GM12878 (cell line): ENCODE measurements at regions not wholly inside any gene's neighbourhood (a gene's known extent, or its start where the extent isn't known, plus 50 kb on each side); places are given as distances from the start of the nearest gene placed in this dataset.

Experiments
- ATAC-seq: fragments of 200-7000 bp; cut with Tn5 transposase; 3 replicates; pipeline ENCODE4 v1.9.1; 2020; ENCODE audit warnings: mild to moderate bottlenecking, moderate library complexity
- BruUV-seq: library from RNA; stranded (reverse); fragments of 400-500 nt; replicated peaks from 2 replicates; lab custom pipeline; 2021; lab: Mats Ljungman, UMichigan
- CTCF ChIA-PET: fragments of 300-600 bp; sonication (Branson Sonifier 250); formaldehyde crosslinking; extraction: SDS; loops from one replicate; lab custom pipeline; 2021; ENCODE audit warnings: inconsistent platforms; lab: Yijun Ruan, JAX
- POLR2A ChIA-PET: fragments of 350-600 bp; formaldehyde crosslinking; extraction: SDS; loops from one replicate; lab custom pipeline; 2021; ENCODE audit warnings: inconsistent platforms; lab: Charles Lee
- RAD21 ChIA-PET: fragments of 300-600 bp; sonication (Branson Sonifier 250); formaldehyde crosslinking; loops from one replicate; lab custom pipeline; 2023; ENCODE audit warnings: antibody characterized with exemption; ENCODE audit not compliant: unreplicated experiment; lab: Charles Lee
- SMC1A ChIA-PET: fragments of 300-600 bp; sonication (Branson Sonifier 250); formaldehyde crosslinking; loops from one replicate; lab custom pipeline; 2023; ENCODE audit not compliant: unreplicated experiment, uncharacterized antibody; lab: Charles Lee
- DNase-seq: peaks from one replicate; pipeline ENCODE4 v3.0.0-alpha.2; 2011; ENCODE audit warnings: low read depth, low spot score
- FAIRE-seq: peaks from 3 replicates; lab custom pipeline; 2011; peaks lifted over from hg19 to GRCh38; lab: Jason Lieb, UNC
- H2AFZ ChIP-seq: 2 replicates; pipeline ENCODE4 v1.6.0; 2011; ENCODE audit warnings: low read depth, low read length, control low read depth; ENCODE audit not compliant: control insufficient read depth
- H3K27ac ChIP-seq: 2 replicates; pipeline ENCODE4 v1.5.1; 2011; ENCODE audit warnings: control low read depth; ENCODE audit not compliant: control insufficient read depth, insufficient read depth
- H3K27me3 ChIP-seq, 2 experiments: replicated peaks in 1 of 2; 2 replicates each; pipeline versions ENCODE4 v1.6.0 to v1.6.1; 2011; ENCODE audit warnings: low read length in 1 of 2; ENCODE audit not compliant: control insufficient read depth in 2 of 2, insufficient read depth in 2 of 2
- H3K36me3 ChIP-seq, 2 experiments: 2 replicates each; pipeline ENCODE4 v1.5.1; 2011; ENCODE audit warnings: low read length in 1 of 2; ENCODE audit not compliant: control insufficient read depth in 2 of 2, insufficient read depth in 2 of 2
- H3K4me1 ChIP-seq: 2 replicates; pipeline ENCODE4 v1.6.1; 2011; ENCODE audit warnings: mild to moderate bottlenecking, low read length, moderate library complexity, mixed read lengths; ENCODE audit not compliant: control insufficient read depth, insufficient read depth
- H3K4me2 ChIP-seq: 2 replicates; pipeline ENCODE4 v1.6.0; 2011; ENCODE audit warnings: control low read depth; ENCODE audit not compliant: control insufficient read depth, insufficient read depth
- H3K4me3 ChIP-seq: fragments of 200-600 bp; sonication (generic); 2 replicates; pipeline ENCODE4 v1.5.1; 2016
- H3K79me2 ChIP-seq: 2 replicates; pipeline ENCODE4 v1.6.0; 2011; ENCODE audit warnings: low read length; ENCODE audit not compliant: control insufficient read depth, insufficient read depth
- H3K9ac ChIP-seq: 2 replicates; pipeline ENCODE4 v1.8.0; 2011; ENCODE audit warnings: low read length, control low read depth, mixed read lengths; ENCODE audit not compliant: control insufficient read depth, insufficient read depth
- H3K9me3 ChIP-seq: replicated peaks from 3 replicates; pipeline ENCODE4 v1.5.1; 2011; ENCODE audit warnings: mild to moderate bottlenecking, low read length; ENCODE audit not compliant: control insufficient read depth, insufficient read depth
- H4K20me1 ChIP-seq: 2 replicates; pipeline ENCODE4 v1.6.0; 2011; ENCODE audit not compliant: control insufficient read depth, insufficient read depth
- BRCA1 ChIP-seq: IDR thresholded peaks from 2 replicates; pipeline ENCODE4 v1.6.1; 2011; ENCODE audit warnings: low read depth, low read length, improper control_type of control experiment
- E4F1 ChIP-seq: fragments of 450-650 bp; IDR thresholded peaks from 2 replicates; pipeline ENCODE4 v1.6.1; 2018; ENCODE audit warnings: borderline replicate concordance, mild to moderate bottlenecking; ENCODE audit not compliant: partially characterized antibody
- FOXK2 ChIP-seq: fragments of 450-650 bp; IDR thresholded peaks from 2 replicates; pipeline ENCODE4 v1.6.1; 2017; ENCODE audit warnings: mild to moderate bottlenecking, moderate library complexity
- MEF2B ChIP-seq: fragments of 450-650 bp; IDR thresholded peaks from 2 replicates; pipeline ENCODE4 v1.6.1; 2018; ENCODE audit warnings: mild to moderate bottlenecking, moderate library complexity; ENCODE audit not compliant: partially characterized antibody, poor library complexity, severe bottlenecking
- MXI1 ChIP-seq: fragments of 150-350 bp; IDR thresholded peaks from 2 replicates; pipeline ENCODE4 v1.6.1; 2011; ENCODE audit warnings: low read depth, mild to moderate bottlenecking, inconsistent platforms, low read length, improper control_type of control experiment
- NFYA ChIP-seq: IDR thresholded peaks from 2 replicates; pipeline ENCODE4 v1.6.1; 2011; ENCODE audit warnings: low read depth, mild to moderate bottlenecking, low read length, improper control_type of control experiment, borderline replicate concordance
- NR2C1 ChIP-seq: fragments of 450-650 bp; IDR thresholded peaks from 2 replicates; pipeline ENCODE4 v1.6.1; 2017; ENCODE audit warnings: antibody characterized with exemption, mild to moderate bottlenecking, moderate library complexity
- RAD51 ChIP-seq: fragments of 450-650 bp; IDR thresholded peaks from 2 replicates; pipeline ENCODE4 v1.6.1; 2016; ENCODE audit warnings: moderate library complexity, mild to moderate bottlenecking, inconsistent platforms
- RCOR1 ChIP-seq: conservative IDR thresholded peaks from 2 replicates; pipeline ENCODE4 v1.6.1; 2012; ENCODE audit warnings: low read depth, low read length, improper control_type of control experiment
- RELA ChIP-seq: fragments of 450-650 bp; IDR thresholded peaks from 2 replicates; pipeline ENCODE4 v1.8.0; 2014; ENCODE audit warnings: borderline replicate concordance; ENCODE audit not compliant: partially characterized antibody
- SIN3A ChIP-seq: IDR thresholded peaks from 2 replicates; pipeline ENCODE4 v1.6.1; 2012; ENCODE audit warnings: low read depth, low read length, improper control_type of control experiment
- SUZ12 ChIP-seq: fragments of 200-600 bp; sonication (generic); IDR thresholded peaks from one replicate; pipeline ENCODE4 v1.6.1; 2018; ENCODE audit warnings: antibody characterized with exemption, mild to moderate bottlenecking; ENCODE audit not compliant: unreplicated experiment
- TCF7 ChIP-seq: IDR thresholded peaks from 2 replicates; pipeline ENCODE4 v1.6.1; 2014; ENCODE audit warnings: antibody characterized with exemption, borderline replicate concordance
- YY1 ChIP-seq: IDR thresholded peaks from 2 replicates; pipeline ENCODE4 v1.6.1; 2011; ENCODE audit warnings: low read depth, mild to moderate bottlenecking, low read length
- ZNF622 ChIP-seq: fragments of 450-650 bp; IDR thresholded peaks from 2 replicates; pipeline ENCODE4 v1.6.1; 2017; ENCODE audit warnings: mild to moderate bottlenecking, inconsistent platforms
- in situ Hi-C: fragments of 300-500 bp; cut with MboI; formaldehyde crosslinking; loops from 9 replicates; pipeline ENCODE4 v1.14.3; 2018; ENCODE audit warnings: mixed read lengths
- intact Hi-C: fragments of 100-400 bp; cut with micrococcal nuclease; formaldehyde crosslinking; loops from one replicate; pipeline ENCODE4 v1.14.2; 2022; ENCODE audit not compliant: unreplicated experiment
- TF ChIP-seq, protein P1 (sequence below): IDR thresholded peaks from 2 replicates; pipeline ENCODE4 v1.6.1; 2011; ENCODE audit warnings: borderline replicate concordance, low read depth, mild to moderate bottlenecking, moderate library complexity, low read length; ENCODE audit not compliant: insufficient read depth, poor library complexity, severe bottlenecking

DNA sequence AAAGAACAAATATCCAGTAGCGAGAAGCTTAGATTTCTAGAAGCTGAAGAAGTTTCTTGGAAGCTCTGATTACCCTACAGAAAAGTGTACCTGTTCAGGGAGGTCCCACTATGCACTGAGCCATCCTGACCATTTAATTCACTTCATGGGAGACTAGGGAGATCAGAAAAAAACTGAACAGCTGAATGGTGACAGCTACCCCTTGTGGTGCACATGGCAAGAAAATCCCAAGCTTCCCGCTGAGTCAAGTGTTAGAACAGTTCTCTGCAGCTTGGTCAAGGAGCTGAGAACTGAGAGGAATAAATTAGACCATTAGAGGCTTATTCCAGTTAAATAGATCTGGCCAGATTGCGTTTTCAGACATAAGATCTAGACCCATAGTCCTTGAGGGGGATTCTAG, 197.2 kb upstream of the VEPH1 start (continued):
- no peak for TF ChIP-seq RELA

DNA sequence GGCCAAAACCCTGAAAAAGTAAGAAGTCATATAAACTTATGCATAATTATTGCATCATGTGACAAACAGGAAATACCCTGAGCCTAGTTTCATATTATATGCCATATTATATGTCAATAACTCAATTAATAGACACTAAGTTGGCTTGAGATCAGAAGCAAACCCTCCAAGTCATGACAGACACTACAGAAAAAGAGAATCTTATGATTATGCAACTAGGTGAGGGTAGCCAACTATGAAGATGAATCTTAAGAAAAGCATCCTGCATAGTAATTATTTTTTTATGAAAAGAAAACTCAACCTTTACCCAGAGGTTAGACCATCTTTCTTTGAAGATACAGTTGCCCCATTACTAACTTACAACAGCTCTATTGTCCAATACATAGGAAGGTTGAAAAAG, 192.4 kb upstream of the VEPH1 start:
- Histone ChIP-seq H3K4me2 (no peak overlapping the region), H4K20me1 (no peaks in the 10 kb centered on the region), H3K36me3 (no peaks in the 10 kb centered on the region), H3K27me3 (no peaks in the 10 kb centered on the region), H3K27ac (no peak overlapping the region), H3K79me2 (no peaks in the 10 kb centered on the region), H3K4me1 (no peaks in the 10 kb centered on the region), H3K9ac (no peak overlapping the region), H3K9me3 (no peaks in the 10 kb centered on the region), H2AFZ (no peak overlapping the region), H3K4me3 (no peak overlapping the region)
- RAD21 ChIA-PET = no interaction called here
- intact Hi-C loops = no loop called here
- BruUV-seq = no TSS peak
- CTCF ChIA-PET = no interaction called here
- POLR2A ChIA-PET = no interaction called here
- ATAC-seq = no peak
- in situ Hi-C loops = no loop called here
- SMC1A ChIA-PET = no interaction called here
- no peak for FAIRE-seq
- DNase-seq = no peak
- no peak for TF ChIP-seq MEF2B
- TF ChIP-seq YY1 = no peak
- TF ChIP-seq RCOR1 = no peak
- no peak for TF ChIP-seq SUZ12
- no peak for TF ChIP-seq E4F1
- no peak for TF ChIP-seq ZNF622
- TF ChIP-seq NFYA = no peak
- TF ChIP-seq, protein P1, sequence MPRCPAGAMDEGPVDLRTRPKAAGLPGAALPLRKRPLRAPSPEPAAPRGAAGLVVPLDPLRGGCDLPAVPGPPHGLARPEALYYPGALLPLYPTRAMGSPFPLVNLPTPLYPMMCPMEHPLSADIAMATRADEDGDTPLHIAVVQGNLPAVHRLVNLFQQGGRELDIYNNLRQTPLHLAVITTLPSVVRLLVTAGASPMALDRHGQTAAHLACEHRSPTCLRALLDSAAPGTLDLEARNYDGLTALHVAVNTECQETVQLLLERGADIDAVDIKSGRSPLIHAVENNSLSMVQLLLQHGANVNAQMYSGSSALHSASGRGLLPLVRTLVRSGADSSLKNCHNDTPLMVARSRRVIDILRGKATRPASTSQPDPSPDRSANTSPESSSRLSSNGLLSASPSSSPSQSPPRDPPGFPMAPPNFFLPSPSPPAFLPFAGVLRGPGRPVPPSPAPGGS = no peak
- TF ChIP-seq RAD51 = no peak
- TF ChIP-seq SIN3A = no peak
- no peak for TF ChIP-seq BRCA1
- no peak for TF ChIP-seq MXI1
- TF ChIP-seq NR2C1 = no peak
- TF ChIP-seq TCF7 = no peak
- TF ChIP-seq FOXK2 = no peak
